ENCODE measurements at regions not wholly inside any gene's neighbourhood (a gene's known extent, or its start where the extent isn't known, plus 50 kb on each side); places are given as distances from the start of the nearest gene placed in this dataset.

- no peak for DNase-seq (ENCODE audit: low read depth)
These were observed 73.4 kb upstream of the ATL2 start for GRCh38 chr2:38450509-38450908.

- DNase-seq (ENCODE audit: low read depth), result no peak
These were observed 71.8 kb upstream of the ATL2 start for GRCh38 chr2:38448692-38449410.

GRCh38 chr2:38446906-38447561, 70.0 kb upstream of the ATL2 start:
- no peak for DNase-seq (ENCODE audit: low read depth)

GRCh38 chr2:38446418-38446817, 69.3 kb upstream of the ATL2 start:
- DNase-seq (ENCODE audit: low read depth), result no peak

- no peak for DNase-seq (ENCODE audit: low read depth)
These were observed 67.2 kb upstream of the ATL2 start for GRCh38 chr2:38444247-38444646.

GRCh38 chr2:38442643-38443541, 65.8 kb upstream of the ATL2 start:
- DNase-seq (ENCODE audit: low read depth), result no peak

GRCh38 chr2:38441346-38441745, 64.3 kb upstream of the ATL2 start:
- DNase-seq (ENCODE audit: low read depth), result no peak

GRCh38 chr2:38440655-38441054, 63.6 kb upstream of the ATL2 start:
- no peak for DNase-seq (ENCODE audit: low read depth)

- no peak for DNase-seq (ENCODE audit: low read depth)
These were observed 62.8 kb upstream of the ATL2 start for GRCh38 chr2:38439863-38440262.

GRCh38 chr2:38438883-38439612, 62.0 kb upstream of the ATL2 start:
- DNase-seq (ENCODE audit: low read depth), result no peak

GRCh38 chr2:38438133-38438882, 61.2 kb upstream of the ATL2 start:
- DNase-seq (ENCODE audit: low read depth), result no peak

GRCh38 chr2:38436227-38436664, 59.2 kb upstream of the ATL2 start:
- no peak for DNase-seq (ENCODE audit: low read depth)

GRCh38 chr2:38435775-38436174, 58.7 kb upstream of the ATL2 start:
- DNase-seq (ENCODE audit: low read depth), result no peak

- no peak for DNase-seq (ENCODE audit: low read depth)
These were observed 57.5 kb upstream of the ATL2 start for GRCh38 chr2:38434595-38434994.

GRCh38 chr2:38433607-38433975, 56.5 kb upstream of the ATL2 start:
- DNase-seq (ENCODE audit: low read depth), result no peak

GRCh38 chr2:38432820-38433606, 55.9 kb upstream of the ATL2 start:
- DNase-seq (ENCODE audit: low read depth), result no peak

- no peak for DNase-seq (ENCODE audit: low read depth)
These were observed 53.6 kb upstream of the ATL2 start for GRCh38 chr2:38430597-38431207.

- no peak for DNase-seq (ENCODE audit: low read depth)
These were observed 53.1 kb upstream of the ATL2 start for GRCh38 chr2:38430196-38430595.

- no peak for DNase-seq (ENCODE audit: low read depth)
These were observed 50.9 kb upstream of the ATL2 start for GRCh38 chr2:38427936-38428335.

GRCh38 chr2:38427054-38427453, 50.0 kb upstream of the ATL2 start:
- DNase-seq (ENCODE audit: low read depth), result no peak

Data from GM04503 (cell line).